CD14-positive monocyte (primary cell): ENCODE measurements at regions not wholly inside any gene's neighbourhood (a gene's known extent, or its start where the extent isn't known, plus 50 kb on each side); places are given as distances from the start of the nearest gene placed in this dataset.

Experiments
- DNase-seq, 3 donors: peaks; one replicate each; pipeline ENCODE4 v3.0.0-alpha.2; 2011 to 2022
- H2AFZ ChIP-seq: 2 replicates; pipeline ENCODE4 v1.6.0; 2012; ENCODE audit warnings: mild to moderate bottlenecking, low read depth, low read length, inconsistent platforms; ENCODE audit not compliant: insufficient read depth, poor library complexity, severe bottlenecking
- H3K27ac ChIP-seq, 2 donors: 1 replicate in 1 of 2; 2 replicates in 1 of 2; pipeline ENCODE4 v1.5.1; 2012 to 2013; ENCODE audit warnings: low read length in 2 of 2, control low read depth in 1 of 2, inconsistent platforms in 1 of 2, low read depth in 1 of 2, mild to moderate bottlenecking in 1 of 2
- H3K27me3 ChIP-seq, 2 donors: one replicate each; pipeline versions ENCODE4 v1.6.0 to v1.6.1; 2011 to 2013; ENCODE audit warnings: low read length in 2 of 2; ENCODE audit not compliant: control insufficient read depth in 2 of 2, insufficient read depth in 2 of 2
- H3K36me3 ChIP-seq, 2 donors: replicated peaks in 1 of 2; 1 replicate in 1 of 2; 2 replicates in 1 of 2; pipeline versions ENCODE4 v1.5.1 to v1.6.1; 2012 to 2013; ENCODE audit warnings: low read length in 2 of 2, control low read depth in 1 of 2, inconsistent platforms in 1 of 2, mild to moderate bottlenecking in 1 of 2; ENCODE audit not compliant: insufficient read depth in 2 of 2, control insufficient read depth in 1 of 2
- H3K4me1 ChIP-seq, 2 donors: 1 replicate in 1 of 2; 2 replicates in 1 of 2; pipeline versions ENCODE4 v1.5.1 to v1.6.1; 2012 to 2013; ENCODE audit warnings: low read length in 2 of 2, control low read depth in 1 of 2, inconsistent platforms in 1 of 2, mild to moderate bottlenecking in 1 of 2, moderate library complexity in 1 of 2; ENCODE audit not compliant: insufficient read depth in 2 of 2, control insufficient read depth in 1 of 2
- H3K4me2 ChIP-seq: replicated peaks from 2 replicates; pipeline ENCODE3; 2012; ENCODE audit warnings: low read length, moderate library complexity, mild to moderate bottlenecking; ENCODE audit not compliant: poor library complexity, severe bottlenecking; ENCODE audit errors: extremely low read depth
- H3K4me3 ChIP-seq, 3 experiments: fragments of 200-600 bp in 1 of 3; sonication (generic) in 1 of 3; replicated peaks in 1 of 3; 1 replicate in 2 of 3; 2 replicates in 1 of 3; pipeline ENCODE4 v1.5.1; 2011 to 2013; ENCODE audit warnings: low read length in 3 of 3, mild to moderate bottlenecking in 3 of 3, control low read depth in 2 of 3, low read depth in 2 of 3, inconsistent platforms in 1 of 3, moderate library complexity in 1 of 3
- H3K79me2 ChIP-seq: 2 replicates; pipeline ENCODE4 v1.6.0; 2012; ENCODE audit warnings: mild to moderate bottlenecking, control low read depth, inconsistent platforms, low read length, moderate library complexity; ENCODE audit not compliant: insufficient read depth
- H3K9ac ChIP-seq: 2 replicates; pipeline ENCODE4 v1.6.0; 2017; ENCODE audit warnings: low read length, mild to moderate bottlenecking; ENCODE audit not compliant: insufficient read depth, poor library complexity, severe bottlenecking
- H3K9me3 ChIP-seq, 2 donors: replicated peaks in 1 of 2; 1 replicate in 1 of 2; 2 replicates in 1 of 2; pipeline versions ENCODE4 v1.5.1 to v1.6.1; 2012 to 2013; ENCODE audit warnings: low read length in 2 of 2, control low read depth in 1 of 2; ENCODE audit not compliant: control insufficient read depth in 1 of 2, insufficient read depth in 1 of 2
- H4K20me1 ChIP-seq: 2 replicates; pipeline ENCODE4 v1.6.0; 2012; ENCODE audit warnings: mild to moderate bottlenecking, low read length, control low read depth, moderate library complexity; ENCODE audit not compliant: insufficient read depth
- H3K27ac Mint-ChIP-seq, 7 donors: one replicate each; pipeline ENCODE4 v1.8.0; 2020; ENCODE audit warnings: mild to moderate bottlenecking in 7 of 7, mixed read lengths in 7 of 7, moderate library complexity in 6 of 7, inconsistent platforms in 2 of 7
- H3K27me3 Mint-ChIP-seq, 3 donors: one replicate each; pipeline ENCODE4 v1.8.0; 2021 to 2022; ENCODE audit warnings: low read depth in 3 of 3, mild to moderate bottlenecking in 3 of 3, mixed read lengths in 3 of 3, moderate library complexity in 3 of 3, inconsistent platforms in 1 of 3
- H3K36me3 Mint-ChIP-seq, 2 donors: one replicate each; pipeline ENCODE4 v1.8.0; 2020; ENCODE audit warnings: mixed read lengths in 2 of 2, inconsistent platforms in 1 of 2, mild to moderate bottlenecking in 1 of 2
- H3K4me1 Mint-ChIP-seq: one replicate; pipeline ENCODE4 v1.8.0; 2020; ENCODE audit warnings: mild to moderate bottlenecking, mixed read lengths
- H3K4me3 Mint-ChIP-seq, 2 donors: one replicate each; pipeline ENCODE4 v1.8.0; 2020; ENCODE audit warnings: mild to moderate bottlenecking in 2 of 2, mixed read lengths in 2 of 2, moderate library complexity in 1 of 2
- H3K9me3 Mint-ChIP-seq, 7 donors: one replicate each; pipeline ENCODE4 v1.8.0; 2020 to 2022; ENCODE audit warnings: mixed read lengths in 7 of 7, mild to moderate bottlenecking in 6 of 7, moderate library complexity in 6 of 7, inconsistent platforms in 2 of 7
- CTCF ChIP-seq: fragments of 200-600 bp; IDR thresholded peaks from one replicate; pipeline ENCODE4 v1.8.0; 2022; ENCODE audit warnings: antibody characterized with exemption, mild to moderate bottlenecking
- WGBS: methylation state at CpG from one replicate; pipeline ENCODE4 v1.1.5; 2013; ENCODE audit warnings: missing lambda C conversion rate; ENCODE audit not compliant: insufficient coverage; 5-methylcytosine and 5-hydroxymethylcytosine counted together
- intact Hi-C, 2 donors: fragments of 100-400 bp; cut with micrococcal nuclease; formaldehyde crosslinking; loops; one replicate each; pipeline versions ENCODE4 v1.15.0 to v1.15.1; 2023

- H3K27ac ChIP-seq, result no peak overlapping the region
- H3K4me2 ChIP-seq, result no peak overlapping the region
- H3K4me1 Mint-ChIP-seq, result no peaks in the 10 kb centered on the region
- no peak overlapping the region for H3K9ac ChIP-seq
- no peak for TF ChIP-seq CTCF
- no peak overlapping the region for H3K27ac Mint-ChIP-seq
- peaks cover 0 to 5% (median 0%) of the 10 kb centered on the region in 7 donors for H3K9me3 Mint-ChIP-seq
- H3K27me3 Mint-ChIP-seq, result peaks cover 21 to 23% (median 23%) of the 10 kb centered on the region in 3 donors
- H3K4me3 ChIP-seq, result no peak overlapping the region
- H4K20me1 ChIP-seq, result no peaks in the 10 kb centered on the region
- intact Hi-C loops, result no loop called here
- peaks cover 0 to 3% of the 10 kb centered on the region in 2 donors for H3K27me3 ChIP-seq
- no peaks in the 10 kb centered on the region for H3K36me3 Mint-ChIP-seq
- 91% methylated on average over 7 of the region's 7 CpGs for WGBS
- no peaks in the 10 kb centered on the region for H3K36me3 ChIP-seq
- H3K4me1 ChIP-seq, result no peaks in the 10 kb centered on the region
- H2AFZ ChIP-seq, result no peak overlapping the region
- no peaks in the 10 kb centered on the region for H3K79me2 ChIP-seq
- H3K4me3 Mint-ChIP-seq, result no peak overlapping the region
- H3K9me3 ChIP-seq, result no peaks in the 10 kb centered on the region
- DNase-seq, result no peak
These were observed 121.9 kb upstream of the CDH4 start for GRCh38 chr20:61130156-61130555.

GRCh38 chr20:61131944-61132343, 120.1 kb upstream of the CDH4 start:
- H3K9me3 ChIP-seq, result no peaks in the 10 kb centered on the region
- no peak overlapping the region for H3K27ac ChIP-seq
- H3K4me1 Mint-ChIP-seq, result no peaks in the 10 kb centered on the region
- H3K4me1 ChIP-seq, result no peaks in the 10 kb centered on the region
- no peak for TF ChIP-seq CTCF
- no peaks in the 10 kb centered on the region for H3K36me3 Mint-ChIP-seq
- no peaks in the 10 kb centered on the region for H4K20me1 ChIP-seq
- H3K27me3 ChIP-seq, result peaks cover 0 to 6% of the 10 kb centered on the region in 2 donors
- intact Hi-C loops, result no loop called here
- 92% methylated on average over 8 of the region's 9 CpGs for WGBS
- H3K27me3 Mint-ChIP-seq, result peaks cover 28 to 32% (median 29%) of the 10 kb centered on the region in 3 donors
- no peak overlapping the region for H3K4me3 Mint-ChIP-seq
- H3K36me3 ChIP-seq, result no peaks in the 10 kb centered on the region
- no peak for DNase-seq
- H3K4me3 ChIP-seq, result no peak overlapping the region
- H2AFZ ChIP-seq, result no peak overlapping the region
- peak overlapping the region in 1 of 7 donors; percentile 3 for H3K27ac Mint-ChIP-seq
- no peak overlapping the region for H3K9ac ChIP-seq
- H3K9me3 Mint-ChIP-seq, result peaks cover 0 to 5% (median 0%) of the 10 kb centered on the region in 7 donors
- H3K4me2 ChIP-seq, result no peak overlapping the region
- H3K79me2 ChIP-seq, result no peaks in the 10 kb centered on the region
